SK-N-MC (cell line): ENCODE measurements at regions not wholly inside any gene's neighbourhood (a gene's known extent, or its start where the extent isn't known, plus 50 kb on each side); places are given as distances from the start of the nearest gene placed in this dataset.

Experiments
- DNase-seq: peaks from one replicate; pipeline ENCODE4 v3.0.0-alpha.2; 2011; ENCODE audit warnings: low read depth, low spot score
- H3K27ac ChIP-seq: fragments of 200-600 bp; sonication (generic); 2 replicates; pipeline ENCODE4 v1.5.1; 2016; ENCODE audit warnings: mixed run types
- H3K36me3 ChIP-seq: fragments of 200-600 bp; sonication (generic); 2 replicates; pipeline ENCODE4 v1.6.1; 2017; ENCODE audit warnings: antibody characterized with exemption, low read length, mixed read lengths; ENCODE audit not compliant: insufficient read depth
- H3K4me3 ChIP-seq: fragments of 200-600 bp; sonication (generic); 2 replicates; pipeline ENCODE4 v1.5.1; 2016
- H3K9ac ChIP-seq: fragments of 200-600 bp; sonication (generic); 2 replicates; pipeline ENCODE4 v1.8.0; 2017; ENCODE audit warnings: mixed run types, mixed read lengths; ENCODE audit not compliant: insufficient read length
- H3K9me3 ChIP-seq: fragments of 200-600 bp; sonication (generic); 2 replicates; pipeline ENCODE4 v1.6.1; 2017; ENCODE audit warnings: low read depth, mild to moderate bottlenecking, antibody characterized with exemption, low read length, moderate library complexity, mixed read lengths
- EZH2 ChIP-seq: fragments of 200-600 bp; sonication (generic); IDR thresholded peaks from one replicate; pipeline ENCODE4 v1.6.1; 2017; ENCODE audit warnings: antibody characterized with exemption
- FOXP2 ChIP-seq: optimal IDR thresholded peaks from 2 replicates; pipeline ENCODE3; 2011; ENCODE audit warnings: mild to moderate bottlenecking, moderate library complexity; ENCODE audit not compliant: insufficient read depth; ENCODE audit errors: extremely low read length, control extremely low read depth
- POLR2AphosphoS5 ChIP-seq: IDR thresholded peaks from 2 replicates; pipeline ENCODE4 v1.6.1; 2012; ENCODE audit warnings: mild to moderate bottlenecking, low read depth, low read length, borderline replicate concordance

- DNase-seq: no peak
- H3K9me3 ChIP-seq: no peaks in the 10 kb centered on the region
- H3K4me3 ChIP-seq: no peak overlapping the region
- TF ChIP-seq FOXP2 (no peak), EZH2 (no peak), POLR2AphosphoS5 (no peak)
- no peaks in the 10 kb centered on the region for H3K36me3 ChIP-seq
- H3K27ac ChIP-seq: no peak overlapping the region
- no peak overlapping the region for H3K9ac ChIP-seq
Measured at GRCh38 chr9:25917731-25918362, 239.6 kb upstream of the TUSC1 start.

- no peak overlapping the region for H3K9ac ChIP-seq
- no peaks in the 10 kb centered on the region for H3K9me3 ChIP-seq
- H3K27ac ChIP-seq: no peak overlapping the region
- H3K36me3 ChIP-seq: no peaks in the 10 kb centered on the region
- no peak for DNase-seq
- no peak overlapping the region for H3K4me3 ChIP-seq
- TF ChIP-seq EZH2: no peak
- TF ChIP-seq POLR2AphosphoS5: no peak
- TF ChIP-seq FOXP2: no peak
Measured at GRCh38 chr9:25913806-25914205, 235.6 kb upstream of the TUSC1 start.

GRCh38 chr9:25904701-25905100, 226.5 kb upstream of the TUSC1 start:
- Histone ChIP-seq H3K4me3 (no peak overlapping the region), H3K9me3 (no peaks in the 10 kb centered on the region), H3K9ac (no peak overlapping the region), H3K27ac (no peak overlapping the region), H3K36me3 (no peaks in the 10 kb centered on the region)
- no peak for DNase-seq
- no peak for TF ChIP-seq POLR2AphosphoS5
- TF ChIP-seq FOXP2: no peak
- TF ChIP-seq EZH2: no peak

GRCh38 chr9:25891527-25891926, 213.3 kb upstream of the TUSC1 start:
- H3K9ac ChIP-seq: no peak overlapping the region
- no peak overlapping the region for H3K27ac ChIP-seq
- no peak overlapping the region for H3K4me3 ChIP-seq
- no peak for TF ChIP-seq EZH2
- no peaks in the 10 kb centered on the region for H3K36me3 ChIP-seq
- H3K9me3 ChIP-seq: no peaks in the 10 kb centered on the region
- no peak for DNase-seq

- no peak overlapping the region for H3K9ac ChIP-seq
- no peak for TF ChIP-seq FOXP2
- TF ChIP-seq EZH2: no peak
- TF ChIP-seq POLR2AphosphoS5: no peak
- H3K27ac ChIP-seq: no peak overlapping the region
- no peak for DNase-seq
- H3K4me3 ChIP-seq: no peak overlapping the region
- H3K36me3 ChIP-seq: no peaks in the 10 kb centered on the region
- H3K9me3 ChIP-seq: no peaks in the 10 kb centered on the region
Measured at GRCh38 chr9:25889661-25890060, 211.4 kb upstream of the TUSC1 start.

- no peak overlapping the region for H3K4me3 ChIP-seq
Measured at GRCh38 chr9:25876248-25876647, 198.0 kb upstream of the TUSC1 start.

GRCh38 chr9:25864509-25864908, 186.3 kb upstream of the TUSC1 start:
- no peak for DNase-seq
- Histone ChIP-seq H3K9me3 (no peaks in the 10 kb centered on the region), H3K4me3 (no peak overlapping the region), H3K36me3 (no peaks in the 10 kb centered on the region), H3K9ac (no peak overlapping the region), H3K27ac (no peak overlapping the region)
- TF ChIP-seq EZH2: no peak
- no peak for TF ChIP-seq FOXP2
- no peak for TF ChIP-seq POLR2AphosphoS5

More at GRCh38 chr9:25876248-25876647, 198.0 kb upstream of the TUSC1 start:
- peaks cover 4% of the 10 kb centered on the region; the same call in 1 of the 2 replicates for H3K9me3 ChIP-seq
- no peaks in the 10 kb centered on the region for H3K36me3 ChIP-seq
- H3K27ac ChIP-seq: no peak overlapping the region
- TF ChIP-seq FOXP2: no peak
- TF ChIP-seq EZH2: no peak
- TF ChIP-seq POLR2AphosphoS5: no peak
- DNase-seq: no peak
- no peak overlapping the region for H3K9ac ChIP-seq

GRCh38 chr9:25861421-25861820, 183.2 kb upstream of the TUSC1 start:
- Histone ChIP-seq H3K9ac (no peak overlapping the region), H3K36me3 (no peaks in the 10 kb centered on the region), H3K4me3 (no peak overlapping the region), H3K27ac (no peak overlapping the region), H3K9me3 (no peaks in the 10 kb centered on the region)
- TF ChIP-seq FOXP2 (no peak), POLR2AphosphoS5 (no peak), EZH2 (no peak)
- DNase-seq: no peak

- DNase-seq: no peak
- H3K9ac ChIP-seq: no peak overlapping the region
- H3K36me3 ChIP-seq: no peaks in the 10 kb centered on the region
- H3K4me3 ChIP-seq: no peak overlapping the region
- TF ChIP-seq EZH2 (no peak), FOXP2 (no peak), POLR2AphosphoS5 (no peak)
- H3K9me3 ChIP-seq: no peaks in the 10 kb centered on the region; the same call in 1 of the 2 replicates
- H3K27ac ChIP-seq: no peak overlapping the region
Measured at GRCh38 chr9:25857147-25857546, 178.9 kb upstream of the TUSC1 start.
